Activated CD4-positive, alpha-beta T cell treated with anti-CD3 and anti-CD28 coated beads for 36 hours (primary cell): ENCODE measurements at regions not wholly inside any gene's neighbourhood (a gene's known extent, or its start where the extent isn't known, plus 50 kb on each side); places are given as distances from the start of the nearest gene placed in this dataset.

Experiments
- ATAC-seq: fragments of 200-7000 bp; cut with Tn5 transposase; one replicate; pipeline ENCODE4 v1.10.0; 2021; ENCODE audit warnings: mild to moderate bottlenecking, moderate library complexity
- CTCF ChIA-PET: fragments of 350-600 bp; sonication (Branson Sonifier 250); formaldehyde crosslinking; loops from one replicate; lab custom pipeline; 2021; ENCODE audit warnings: antibody characterized with exemption; lab: Charles Lee
- POLR2A ChIA-PET: fragments of 350-600 bp; sonication (Branson Sonifier 250); formaldehyde crosslinking; loops from one replicate; lab custom pipeline; 2021; ENCODE audit warnings: antibody characterized with exemption, inconsistent platforms; lab: Charles Lee
- DNase-seq: peaks from one replicate; pipeline ENCODE4 v3.0.0-alpha.2; 2020
- H3K27ac Mint-ChIP-seq: one replicate; pipeline ENCODE4 v1.8.0; 2021; ENCODE audit warnings: mixed read lengths
- H3K27me3 Mint-ChIP-seq: one replicate; pipeline ENCODE4 v1.8.0; 2021; ENCODE audit warnings: mixed read lengths
- H3K36me3 Mint-ChIP-seq: one replicate; pipeline ENCODE4 v1.8.0; 2021; ENCODE audit warnings: low read depth, mixed read lengths
- H3K4me1 Mint-ChIP-seq: one replicate; pipeline ENCODE4 v1.8.0; 2021; ENCODE audit warnings: mixed read lengths
- H3K4me3 Mint-ChIP-seq: one replicate; pipeline ENCODE4 v1.8.0; 2021; ENCODE audit warnings: mild to moderate bottlenecking, moderate library complexity, mixed read lengths
- H3K9me3 Mint-ChIP-seq: one replicate; pipeline ENCODE4 v1.8.0; 2021; ENCODE audit warnings: low read depth, mixed read lengths
- intact Hi-C, 2 experiments: fragments of 100-400 bp; cut with DNase I in 1 of 2; cut with micrococcal nuclease in 1 of 2; formaldehyde crosslinking; loops; one replicate each; pipeline versions ENCODE4 v1.14.2 to v1.15.1; 2022 to 2024; cut with DNase I, micrococcal nuclease

DNA sequence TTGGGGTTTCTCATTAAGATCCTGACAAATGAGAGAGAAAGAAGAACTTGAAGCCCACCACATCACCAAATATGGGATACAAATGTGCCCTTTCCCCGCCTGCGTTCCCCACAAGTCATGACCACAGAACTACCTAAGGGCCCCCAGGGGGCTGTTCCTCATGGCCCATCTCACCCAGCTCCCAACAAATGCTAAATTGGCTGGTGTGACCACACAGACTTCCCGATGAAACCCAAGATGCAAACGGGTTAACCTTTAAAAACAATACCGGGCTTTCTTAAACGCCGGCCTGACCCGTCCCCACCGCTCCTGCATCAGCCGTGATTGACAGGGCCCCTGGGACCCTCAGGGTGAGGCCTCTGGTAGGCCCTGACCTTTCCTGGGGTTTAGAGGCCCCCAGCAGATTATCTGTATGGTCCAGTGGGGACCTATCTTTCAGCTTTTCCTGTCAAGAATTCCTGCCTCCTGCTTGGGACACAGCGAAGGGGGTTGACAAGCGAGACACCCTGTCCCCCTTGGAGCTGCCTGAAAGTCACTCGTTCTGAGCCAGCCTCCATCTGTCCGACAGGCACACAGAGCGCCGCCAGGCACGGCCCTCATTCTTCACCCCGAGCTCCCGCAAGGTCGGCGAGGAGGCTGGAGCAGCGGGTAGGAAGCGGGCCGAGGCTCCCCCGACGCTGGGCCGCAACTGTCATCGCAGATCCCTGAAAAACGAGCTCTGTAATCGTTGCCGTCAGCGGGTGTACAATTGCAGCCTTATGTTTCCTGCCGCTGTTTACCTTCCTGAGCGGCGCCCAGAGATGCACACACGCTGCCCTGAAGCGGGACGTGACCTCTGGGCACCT lies 300.1 kb downstream of the FOXL1 start:
- no peak overlapping the region for H3K4me3 Mint-ChIP-seq
- DNase-seq (no peak), ATAC-seq (no peak)
- H3K9me3 Mint-ChIP-seq = no peaks in the 10 kb centered on the region
- H3K27ac Mint-ChIP-seq = no peak overlapping the region
- H3K36me3 Mint-ChIP-seq = no peaks in the 10 kb centered on the region
- H3K4me1 Mint-ChIP-seq = no peaks in the 10 kb centered on the region
- H3K27me3 Mint-ChIP-seq = peaks cover 39% of the 10 kb centered on the region
- intact Hi-C loops = no loop called here
- POLR2A ChIA-PET = no interaction called here
- CTCF ChIA-PET = interaction anchor here (0.5 to 0.9 kb wide), 2 partner anchors 183 to 313 kb away, joined by 3 read pairs; no protein-coding TSS in a partner anchor

DNA sequence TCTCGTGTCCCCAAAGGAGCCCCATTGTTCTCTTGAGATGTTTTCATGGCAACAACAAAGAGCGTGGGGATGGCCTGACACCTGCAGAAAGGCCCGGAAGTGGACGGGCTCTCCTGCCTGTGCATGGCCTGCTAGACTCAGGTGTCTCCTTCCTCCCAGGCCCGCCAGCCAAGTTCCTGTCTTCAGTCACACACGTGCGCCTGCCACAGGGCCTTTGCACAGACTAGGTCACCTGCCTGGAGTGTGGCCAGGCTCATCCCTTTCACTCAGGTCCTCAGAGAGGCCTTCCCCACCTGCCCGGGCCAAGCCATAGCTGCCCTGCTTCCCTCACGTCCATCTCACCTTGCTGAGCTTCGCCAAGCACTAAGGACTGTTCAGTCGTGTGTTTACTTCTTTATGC lies 300.9 kb downstream of the FOXL1 start:
- Mint-ChIP-seq H3K4me3 (no peak overlapping the region), H3K27ac (no peak overlapping the region), H3K4me1 (no peaks in the 10 kb centered on the region), H3K9me3 (no peaks in the 10 kb centered on the region), H3K27me3 (peaks cover 39% of the 10 kb centered on the region), H3K36me3 (no peaks in the 10 kb centered on the region)
- intact Hi-C loops = no loop called here
- DNase-seq = no peak
- POLR2A ChIA-PET = no interaction called here
- CTCF ChIA-PET = interaction anchor here (0.5 to 1.0 kb wide), 3 partner anchors 182 to 386 kb away, joined by 3 read pairs; no protein-coding TSS in a partner anchor
- no peak for ATAC-seq

DNA sequence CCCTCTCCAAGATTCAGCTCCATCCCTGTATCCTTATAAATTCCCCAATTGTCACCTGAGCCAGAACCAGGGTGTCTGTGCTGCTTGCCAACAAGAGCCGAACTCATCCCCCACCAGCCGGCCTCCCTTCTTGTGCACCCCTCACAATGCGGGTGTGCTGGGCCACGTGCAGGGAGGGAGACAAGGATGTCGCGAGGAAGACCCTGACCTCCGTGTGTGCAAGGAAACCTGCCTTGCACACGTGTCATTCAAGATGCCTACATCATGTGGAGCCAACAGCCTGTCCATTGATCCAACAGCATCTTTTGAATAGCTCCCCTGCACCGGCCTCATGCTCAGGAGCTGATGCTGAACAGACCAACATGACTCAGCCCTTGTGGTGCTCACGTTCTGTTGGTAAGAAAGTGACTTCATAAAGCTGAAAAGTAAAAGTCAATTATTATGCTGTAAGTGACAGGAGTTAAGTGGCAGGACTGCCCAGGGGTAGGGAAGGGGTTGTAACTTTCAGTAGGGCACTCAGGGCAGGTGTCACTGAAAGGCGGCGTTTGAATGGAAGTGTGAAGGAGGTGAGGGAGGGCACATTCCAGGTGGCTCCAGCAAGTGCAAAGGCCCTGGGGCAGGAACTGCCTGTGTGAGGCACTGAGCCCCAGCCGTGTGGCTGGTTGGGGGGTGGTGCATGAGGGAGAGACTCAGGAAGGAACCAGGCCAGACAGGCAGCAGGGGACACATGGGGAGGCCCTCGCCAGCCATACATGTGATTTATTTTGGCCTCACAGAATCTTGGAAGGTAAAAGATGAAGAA lies 302.2 kb downstream of the FOXL1 start:
- no peak overlapping the region for H3K27ac Mint-ChIP-seq
- no peaks in the 10 kb centered on the region for H3K4me1 Mint-ChIP-seq
- no peak overlapping the region for H3K4me3 Mint-ChIP-seq
- H3K9me3 Mint-ChIP-seq = no peaks in the 10 kb centered on the region
- intact Hi-C loops = no loop called here
- peaks cover 39% of the 10 kb centered on the region for H3K27me3 Mint-ChIP-seq
- no peak for DNase-seq
- ChIA-PET POLR2A (no interaction called here), CTCF (no interaction called here)
- H3K36me3 Mint-ChIP-seq = no peaks in the 10 kb centered on the region
- no peak for ATAC-seq

DNA sequence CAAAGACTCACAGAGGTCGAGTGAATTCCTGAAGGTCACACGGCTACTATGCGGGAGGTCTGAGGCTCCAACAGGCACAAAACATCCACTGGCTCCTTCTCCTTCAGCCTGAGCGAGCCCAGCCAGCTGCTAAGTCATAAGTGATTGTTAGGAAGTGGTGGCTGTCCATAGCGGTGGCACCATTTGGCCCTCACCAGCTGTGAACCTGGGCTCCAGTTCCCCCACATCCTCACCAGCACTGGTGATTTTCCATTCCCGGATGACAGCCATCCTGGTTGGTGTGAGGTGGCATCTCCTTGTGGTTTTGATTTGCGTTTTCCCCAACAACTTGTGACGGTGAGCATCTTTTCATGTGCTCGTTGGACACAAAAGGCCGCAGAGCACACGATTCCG lies 302.8 kb downstream of the FOXL1 start:
- ChIA-PET CTCF (no interaction called here), POLR2A (no interaction called here)
- ATAC-seq (no peak), DNase-seq (no peak)
- intact Hi-C loops = no loop called here
- Mint-ChIP-seq H3K4me3 (no peak overlapping the region), H3K36me3 (no peaks in the 10 kb centered on the region), H3K4me1 (no peaks in the 10 kb centered on the region), H3K9me3 (no peaks in the 10 kb centered on the region), H3K27ac (no peak overlapping the region), H3K27me3 (peaks cover 35% of the 10 kb centered on the region)

DNA sequence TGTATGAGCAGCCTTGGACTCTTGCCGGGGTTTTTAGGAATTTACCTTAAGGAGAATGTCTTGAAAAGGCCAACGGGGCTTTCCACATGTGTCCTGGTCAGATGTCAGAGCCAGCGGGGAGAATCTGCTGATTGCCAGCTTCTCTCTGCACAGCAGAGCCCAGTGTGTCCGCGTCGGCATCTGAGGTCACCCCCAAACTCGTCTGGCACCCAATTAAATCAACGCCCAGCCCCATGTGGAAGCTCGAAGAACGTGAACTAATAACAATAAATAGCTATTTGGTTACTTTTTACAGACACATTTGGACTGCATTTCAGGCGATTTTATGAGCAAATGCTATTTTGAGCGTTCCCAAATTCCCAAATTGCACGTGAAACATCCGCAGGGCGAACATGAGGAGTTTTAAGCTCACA lies 303.5 kb downstream of the FOXL1 start:
- ATAC-seq (no peak), DNase-seq (no peak)
- peaks cover 34% of the 10 kb centered on the region for H3K27me3 Mint-ChIP-seq
- H3K4me3 Mint-ChIP-seq = no peak overlapping the region
- H3K9me3 Mint-ChIP-seq = no peaks in the 10 kb centered on the region
- no peaks in the 10 kb centered on the region for H3K4me1 Mint-ChIP-seq
- CTCF ChIA-PET = interaction anchor here (0.7 to 1.0 kb wide), 2 partner anchors 10 to 43 kb away, joined by 3 read pairs; no protein-coding TSS in a partner anchor
- no peaks in the 10 kb centered on the region for H3K36me3 Mint-ChIP-seq
- POLR2A ChIA-PET = no interaction called here
- intact Hi-C loops = no loop called here
- H3K27ac Mint-ChIP-seq = no peak overlapping the region

DNA sequence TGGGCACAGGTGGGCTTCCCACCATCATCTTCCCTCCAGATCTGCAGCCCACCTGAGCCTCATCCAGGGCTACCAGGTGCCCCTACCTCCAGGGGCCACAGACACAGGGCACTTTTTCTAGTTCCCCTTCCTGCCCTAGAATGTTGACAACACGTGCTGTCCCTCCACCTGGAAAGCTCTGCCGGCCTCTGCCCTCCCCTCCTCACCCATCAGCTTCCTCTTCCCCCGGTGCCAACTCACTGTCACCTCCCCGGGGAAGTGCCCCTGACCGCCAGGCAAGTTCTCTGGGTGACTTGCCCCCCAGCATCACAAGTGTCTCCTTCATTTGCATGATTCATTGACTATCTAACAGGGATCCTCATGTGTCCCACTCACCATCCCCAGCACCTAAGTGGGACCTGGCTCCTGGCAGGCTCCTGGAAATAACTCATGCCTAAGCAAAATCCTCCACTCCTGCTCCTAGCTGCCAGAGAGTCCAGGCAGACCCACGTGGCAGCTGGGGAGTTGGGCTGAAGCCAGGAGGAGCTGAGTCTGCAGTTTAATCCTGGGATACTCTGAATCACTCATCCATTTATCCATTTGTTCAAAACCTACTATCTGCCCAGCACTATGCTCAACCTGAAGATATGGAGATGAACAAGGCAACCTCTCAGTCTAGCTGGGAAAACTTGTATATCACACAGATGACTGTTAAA lies 304.4 kb downstream of the FOXL1 start:
- no peak for ATAC-seq
- H3K9me3 Mint-ChIP-seq = no peaks in the 10 kb centered on the region
- intact Hi-C loops = no loop called here
- no peaks in the 10 kb centered on the region for H3K4me1 Mint-ChIP-seq
- POLR2A ChIA-PET = no interaction called here
- no peak for DNase-seq
- H3K27ac Mint-ChIP-seq = no peak overlapping the region
- CTCF ChIA-PET = interaction anchor here (0.7 to 1.0 kb wide), 2 partner anchors 11 to 44 kb away, joined by 3 read pairs; no protein-coding TSS in a partner anchor
- H3K4me3 Mint-ChIP-seq = no peak overlapping the region
- no peaks in the 10 kb centered on the region for H3K36me3 Mint-ChIP-seq
- peaks cover 27% of the 10 kb centered on the region for H3K27me3 Mint-ChIP-seq

DNA sequence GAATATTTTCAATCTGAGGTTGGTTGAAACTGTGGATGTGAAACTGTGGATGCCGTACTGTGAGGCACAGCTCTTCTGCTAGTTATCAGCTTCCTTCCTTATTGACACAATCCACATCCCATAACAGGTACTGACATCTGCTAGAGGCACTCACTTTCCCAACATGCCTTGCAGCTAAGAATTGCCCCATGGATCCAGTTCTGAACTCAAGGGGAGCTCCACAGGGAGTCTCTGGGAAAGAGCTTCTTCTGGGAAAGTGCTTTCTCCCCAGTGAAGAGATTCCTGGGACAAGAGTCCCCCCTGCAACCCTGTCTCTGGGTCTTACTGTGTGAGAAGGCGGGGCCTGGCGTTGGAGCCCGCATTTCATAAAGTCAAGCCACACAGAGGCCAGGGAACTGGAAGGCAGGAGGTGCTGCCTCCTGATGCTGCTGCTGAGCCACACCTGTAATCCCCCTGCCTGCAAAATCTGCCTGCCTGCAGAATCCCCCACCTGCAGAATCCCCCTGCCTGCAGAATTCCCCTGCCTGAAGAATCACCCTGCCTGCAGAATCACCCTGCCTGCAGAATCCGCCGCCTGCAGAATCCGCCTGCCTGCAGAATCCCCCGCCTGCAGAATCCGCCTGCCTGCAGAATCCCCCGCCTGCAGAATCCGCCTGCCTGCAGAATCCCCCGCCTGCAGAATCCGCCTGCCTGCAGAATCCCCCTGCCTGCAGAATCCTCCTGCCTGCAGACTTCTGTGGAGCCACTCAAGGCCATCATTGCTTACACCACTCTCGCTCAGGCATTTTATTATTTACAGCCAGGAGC lies 305.4 kb downstream of the FOXL1 start:
- CTCF ChIA-PET = no interaction called here
- H3K27ac Mint-ChIP-seq = no peak overlapping the region
- peaks cover 19% of the 10 kb centered on the region for H3K27me3 Mint-ChIP-seq
- no peaks in the 10 kb centered on the region for H3K4me1 Mint-ChIP-seq
- H3K36me3 Mint-ChIP-seq = no peaks in the 10 kb centered on the region
- no peaks in the 10 kb centered on the region for H3K9me3 Mint-ChIP-seq
- H3K4me3 Mint-ChIP-seq = no peak overlapping the region
- DNase-seq (no peak), ATAC-seq (no peak)
- POLR2A ChIA-PET = no interaction called here
- intact Hi-C loops = no loop called here

DNA sequence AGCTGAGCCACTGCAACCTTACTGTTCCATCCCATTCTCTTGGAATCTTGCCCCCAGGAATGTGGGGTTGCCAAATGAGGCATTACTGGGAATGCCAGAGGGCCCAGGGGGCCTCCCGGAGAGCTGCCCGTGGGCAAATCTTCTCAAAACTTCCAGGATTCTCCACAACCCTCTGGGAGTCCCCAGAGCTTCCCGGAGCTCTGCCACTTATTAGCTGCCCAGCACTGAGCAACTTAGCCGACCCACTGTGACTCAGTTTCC lies 306.0 kb downstream of the FOXL1 start:
- POLR2A ChIA-PET = interaction anchor here (0.5 kb wide), 1 partner anchor 280 kb away, joined by 3 read pairs; no protein-coding TSS in a partner anchor
- DNase-seq (no peak), ATAC-seq (no peak)
- peaks cover 17% of the 10 kb centered on the region for H3K27me3 Mint-ChIP-seq
- H3K9me3 Mint-ChIP-seq = no peaks in the 10 kb centered on the region
- CTCF ChIA-PET = interaction anchor here (0.6 kb wide), 1 partner anchor 30 kb away, joined by 3 read pairs; no protein-coding TSS in a partner anchor
- no peak overlapping the region for H3K27ac Mint-ChIP-seq
- no peaks in the 10 kb centered on the region for H3K36me3 Mint-ChIP-seq
- intact Hi-C loops = no loop called here
- H3K4me1 Mint-ChIP-seq = no peaks in the 10 kb centered on the region
- H3K4me3 Mint-ChIP-seq = no peak overlapping the region

DNA sequence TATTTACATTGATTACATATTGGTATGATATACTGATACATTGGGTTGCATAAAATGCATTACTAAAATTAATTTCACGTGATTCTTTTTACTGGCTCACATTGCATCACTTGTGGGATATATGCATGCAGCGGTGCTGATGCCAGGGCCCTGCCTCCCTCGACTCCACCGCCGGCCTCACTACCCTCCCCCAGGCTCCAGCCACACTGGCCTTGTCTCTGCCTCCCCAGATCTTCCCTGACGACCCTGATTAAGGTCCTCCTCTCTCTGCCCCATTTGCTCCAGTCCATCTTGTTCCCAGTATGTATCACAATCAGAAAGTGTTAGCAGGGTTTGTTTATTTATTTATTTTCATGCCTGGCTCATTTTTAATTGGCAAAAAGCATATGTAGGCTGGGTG lies 306.8 kb downstream of the FOXL1 start:
- POLR2A ChIA-PET = no interaction called here
- Mint-ChIP-seq H3K9me3 (no peaks in the 10 kb centered on the region), H3K27ac (no peak overlapping the region), H3K36me3 (no peaks in the 10 kb centered on the region), H3K4me3 (no peak overlapping the region), H3K4me1 (no peaks in the 10 kb centered on the region), H3K27me3 (peaks cover 9% of the 10 kb centered on the region)
- CTCF ChIA-PET = no interaction called here
- DNase-seq (no peak), ATAC-seq (no peak)
- intact Hi-C loops = no loop called here

DNA sequence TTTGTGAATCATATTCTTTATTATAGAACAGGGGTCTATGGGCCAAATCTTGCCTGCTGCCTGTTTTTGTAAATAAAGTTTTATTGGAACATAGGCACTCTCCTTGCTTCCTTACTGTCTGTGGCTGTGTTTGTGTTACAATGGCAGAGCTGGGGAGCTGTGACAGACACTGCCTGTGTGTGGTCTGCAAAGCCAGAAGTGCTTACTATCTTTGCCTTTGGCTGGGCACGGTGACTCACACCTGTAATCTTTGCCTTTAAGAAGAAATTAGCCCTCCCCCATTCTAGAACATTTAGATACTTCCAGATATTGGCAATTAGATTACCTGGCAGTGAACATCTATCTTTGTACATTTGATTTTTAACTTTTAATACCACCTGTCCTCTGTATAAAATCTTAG lies 308.3 kb downstream of the FOXL1 start:
- ATAC-seq = no peak

DNA sequence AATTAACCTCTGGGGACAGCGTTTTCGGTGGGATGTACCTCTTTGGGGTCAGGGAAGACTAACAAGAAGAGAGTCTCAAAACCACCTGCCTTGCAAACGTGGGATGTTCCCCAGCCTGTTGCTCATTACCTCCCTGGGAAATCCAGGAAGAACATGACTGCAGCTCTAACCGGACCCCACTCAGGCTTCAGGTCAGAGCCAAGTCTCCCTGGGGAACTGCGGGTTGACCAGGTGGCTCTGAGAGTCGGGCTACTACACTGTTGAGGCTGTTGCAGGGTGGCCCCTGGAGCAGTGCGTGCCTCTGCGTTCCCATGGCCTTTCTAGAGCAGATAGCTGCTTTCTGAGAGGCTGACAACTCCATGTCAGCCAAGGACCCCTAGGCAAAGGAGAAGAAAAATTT lies 309.1 kb downstream of the FOXL1 start:
- intact Hi-C loops = no loop called here
- Mint-ChIP-seq H3K9me3 (no peaks in the 10 kb centered on the region), H3K27ac (no peak overlapping the region), H3K27me3 (peaks cover 2% of the 10 kb centered on the region), H3K4me3 (no peak overlapping the region), H3K4me1 (no peaks in the 10 kb centered on the region), H3K36me3 (no peaks in the 10 kb centered on the region)
- POLR2A ChIA-PET = no interaction called here
- DNase-seq = no peak
- CTCF ChIA-PET = no interaction called here
- no peak for ATAC-seq

More for the DNA sequence above, 308.3 kb downstream of the FOXL1 start:
- Mint-ChIP-seq H3K4me3 (no peak overlapping the region), H3K9me3 (no peaks in the 10 kb centered on the region), H3K36me3 (no peaks in the 10 kb centered on the region), H3K27ac (no peak overlapping the region), H3K4me1 (no peaks in the 10 kb centered on the region), H3K27me3 (peaks cover 2% of the 10 kb centered on the region)
- POLR2A ChIA-PET = no interaction called here
- intact Hi-C loops = no loop called here
- DNase-seq = no peak
- CTCF ChIA-PET = no interaction called here
